Panc1 (cell line): ENCODE measurements at regions not wholly inside any gene's neighbourhood (a gene's known extent, or its start where the extent isn't known, plus 50 kb on each side); places are given as distances from the start of the nearest gene placed in this dataset.
"Not testable (repeated sequence)": the region's sequence is repeated elsewhere in the genome, so short reads cannot be mapped to it uniquely, and the experiment has no call there.

ENCODE experiments used
- ATAC-seq: fragments of 200-7000 bp; cut with Tn5 transposase; 2 replicates; pipeline ENCODE4 v1.9.1; 2020; ENCODE audit warnings: mild to moderate bottlenecking, moderate library complexity
- BruUV-seq: library from RNA; stranded (reverse); fragments of 400-500 nt; replicated peaks from 2 replicates; lab custom pipeline; 2021; lab: Mats Ljungman, UMichigan
- CTCF ChIA-PET: fragments of 300-600 bp; sonication (Branson Sonifier 250); formaldehyde crosslinking; loops from one replicate; lab custom pipeline; 2022; ENCODE audit warnings: antibody characterized with exemption; lab: Charles Lee
- POLR2A ChIA-PET: fragments of 300-600 bp; sonication (Branson Sonifier 250); formaldehyde crosslinking; loops from one replicate; lab custom pipeline; 2022; ENCODE audit warnings: antibody characterized with exemption; lab: Charles Lee
- DNase-seq: peaks from one replicate; pipeline ENCODE4 v3.0.0-alpha.2; 2010; ENCODE audit warnings: low read depth, low spot score
- H3K27ac ChIP-seq: 2 replicates; pipeline ENCODE4 v1.5.1; 2011; ENCODE audit warnings: mild to moderate bottlenecking, low read length, inconsistent platforms
- H3K27me3 ChIP-seq: fragments of 200-500 bp; sonication (Bioruptor generic); 2 replicates; pipeline ENCODE4 v1.6.0; 2014; ENCODE audit warnings: low read length, inconsistent platforms; ENCODE audit not compliant: control insufficient read depth, insufficient read depth
- H3K36me3 ChIP-seq: fragments of 200-500 bp; sonication (Bioruptor generic); 2 replicates; pipeline ENCODE4 v1.5.1; 2014; ENCODE audit warnings: inconsistent platforms, mild to moderate bottlenecking, low read length, moderate library complexity; ENCODE audit not compliant: control insufficient read depth, insufficient read depth
- H3K4me1 ChIP-seq: 2 replicates; pipeline ENCODE4 v1.5.1; 2011; ENCODE audit warnings: inconsistent platforms, mild to moderate bottlenecking, low read length, moderate library complexity; ENCODE audit not compliant: control insufficient read depth, insufficient read depth
- H3K4me3 ChIP-seq, 2 experiments: 2 replicates each; pipeline ENCODE4 v1.5.1; 2011 to 2012; ENCODE audit warnings: low read depth in 2 of 2, low read length in 2 of 2, mild to moderate bottlenecking in 2 of 2, inconsistent platforms in 1 of 2, moderate library complexity in 1 of 2
- H3K9me3 ChIP-seq: fragments of 200-500 bp; sonication (Bioruptor generic); 2 replicates; pipeline ENCODE4 v1.5.1; 2014; ENCODE audit warnings: low read depth, mild to moderate bottlenecking, inconsistent platforms, low read length, moderate library complexity; ENCODE audit not compliant: control insufficient read depth, insufficient read depth
- in situ Hi-C: cut with HindIII; loops from 2 replicates; pipeline ENCODE4 v1.10.0; 2016; ENCODE audit warnings: low sequenced_read_pairs, low pct_unique_long_range_greater_than_20kb
- intact Hi-C: fragments of 100-400 bp; cut with micrococcal nuclease; formaldehyde crosslinking; loops from one replicate; pipeline ENCODE4 v1.10.0; 2022; ENCODE audit not compliant: unreplicated experiment

DNA sequence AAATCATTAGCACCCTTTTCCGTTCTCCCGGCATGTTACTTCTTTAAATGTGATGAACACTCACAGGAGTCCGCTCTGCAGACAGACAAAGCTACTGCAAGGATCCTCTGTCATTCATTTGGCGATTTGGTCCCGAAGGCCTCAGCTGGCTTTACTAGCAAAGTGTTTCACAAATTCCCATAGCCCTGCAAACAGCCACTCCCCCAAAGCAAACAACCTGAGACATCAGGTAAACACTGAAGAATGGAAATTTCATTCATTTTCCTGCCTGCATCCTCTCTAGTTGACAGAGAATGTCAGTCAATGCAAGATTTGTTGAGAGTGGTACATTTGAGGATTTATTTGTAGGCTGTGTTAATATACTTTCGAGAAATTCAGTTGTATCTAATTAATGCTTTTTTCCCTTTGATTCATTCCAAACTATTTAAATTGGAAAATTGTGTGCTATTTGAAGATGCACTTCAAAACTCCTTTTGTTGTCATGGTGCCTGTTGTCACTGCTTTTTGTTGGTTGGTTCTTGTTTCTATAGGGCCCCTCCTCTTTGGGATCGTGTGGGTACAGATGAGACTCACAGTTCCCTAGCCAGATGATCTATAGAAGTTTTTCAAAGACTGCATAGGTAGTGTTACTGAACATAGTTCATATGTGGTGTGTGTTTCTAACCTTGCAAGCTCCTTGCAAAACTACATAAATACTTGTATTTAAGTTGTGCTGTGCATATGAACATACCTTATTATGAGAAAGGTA lies 215.7 kb upstream of the PLGLB2 start:
- H3K9me3 ChIP-seq, BruUV-seq, H3K27ac ChIP-seq, POLR2A ChIA-PET, ATAC-seq, H3K27me3 ChIP-seq, H3K4me1 ChIP-seq, H3K36me3 ChIP-seq, CTCF ChIA-PET, in situ Hi-C loops, intact Hi-C loops, H3K4me3 ChIP-seq, DNase-seq: not testable (repeated sequence)

DNA sequence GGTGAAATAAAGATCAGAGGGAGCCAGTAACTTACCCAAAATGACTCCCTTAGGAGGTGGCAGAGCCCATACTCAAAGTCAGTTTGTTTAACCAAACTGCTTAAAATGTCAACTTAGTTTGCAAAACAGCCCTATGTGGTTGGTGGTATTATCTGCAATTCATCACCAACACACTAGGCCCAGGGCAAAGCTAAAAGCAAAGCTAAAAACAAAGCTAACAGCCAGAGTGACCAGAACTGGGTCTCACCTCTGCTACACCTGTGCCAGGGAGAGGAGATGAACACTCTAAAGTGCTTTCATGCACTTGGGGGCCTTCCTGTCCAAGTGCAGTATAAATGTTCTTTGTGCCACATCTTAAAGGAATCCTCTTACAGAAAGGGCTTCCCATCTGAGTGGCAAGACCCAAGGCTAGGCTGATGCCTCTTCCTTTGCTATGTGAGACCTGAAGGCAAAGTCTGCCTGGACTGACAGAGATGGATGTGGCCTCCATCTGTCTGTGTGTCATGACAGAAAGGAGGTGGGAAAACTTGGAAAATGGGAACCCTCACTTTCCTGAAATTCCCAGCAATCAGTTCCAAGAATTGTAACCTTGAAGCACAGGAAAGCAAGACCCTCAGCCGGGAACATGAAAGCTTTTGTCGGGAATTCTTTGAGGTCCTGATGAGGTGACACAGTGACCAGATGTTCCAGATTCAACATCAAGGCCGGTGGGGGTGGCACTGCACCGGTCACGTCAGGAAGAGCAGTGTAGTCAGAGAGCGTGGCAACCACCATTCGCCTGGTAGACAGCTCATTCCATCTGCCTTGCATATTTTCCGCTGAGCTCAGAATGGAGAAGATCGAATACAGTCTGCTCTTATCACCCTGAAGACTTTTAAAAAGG lies 214.3 kb upstream of the PLGLB2 start:
- H3K4me3 ChIP-seq, DNase-seq, H3K27me3 ChIP-seq, CTCF ChIA-PET, H3K27ac ChIP-seq, ATAC-seq, H3K9me3 ChIP-seq, H3K4me1 ChIP-seq, intact Hi-C loops, in situ Hi-C loops, POLR2A ChIA-PET, H3K36me3 ChIP-seq, BruUV-seq: not testable (repeated sequence)

DNA sequence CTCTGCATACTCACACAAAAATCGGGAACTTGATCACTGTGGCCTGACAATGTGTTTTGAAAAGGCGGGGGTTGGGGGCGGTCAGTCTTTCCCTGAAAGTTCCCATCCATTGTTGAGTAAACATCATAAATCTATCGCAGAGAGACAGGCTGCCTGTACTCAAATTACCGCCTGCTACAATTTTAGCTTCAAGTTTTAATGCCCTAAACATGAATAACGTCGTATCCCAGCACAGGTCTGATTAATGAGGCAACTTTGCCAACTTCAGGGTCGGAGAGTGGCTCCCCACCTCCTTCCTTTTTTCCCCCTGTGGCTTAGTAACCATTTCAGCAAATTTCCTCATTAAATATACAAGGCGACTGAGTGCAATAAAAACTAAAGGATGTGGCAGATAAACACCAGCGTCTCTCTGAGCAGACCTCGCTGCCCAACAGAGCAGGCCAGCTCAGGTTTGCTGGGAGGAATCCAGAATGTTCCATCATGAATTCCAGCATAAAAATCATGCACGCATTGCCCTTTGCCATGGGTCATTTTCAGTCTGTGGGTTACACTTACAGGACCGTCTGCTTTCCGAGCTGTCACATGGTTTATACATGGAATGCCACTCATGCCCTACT lies 213.5 kb upstream of the PLGLB2 start:
- H3K4me3 ChIP-seq, CTCF ChIA-PET, H3K27ac ChIP-seq, intact Hi-C loops, H3K36me3 ChIP-seq, H3K4me1 ChIP-seq, POLR2A ChIA-PET, H3K9me3 ChIP-seq, H3K27me3 ChIP-seq, BruUV-seq, DNase-seq, in situ Hi-C loops, ATAC-seq: not testable (repeated sequence)

DNA sequence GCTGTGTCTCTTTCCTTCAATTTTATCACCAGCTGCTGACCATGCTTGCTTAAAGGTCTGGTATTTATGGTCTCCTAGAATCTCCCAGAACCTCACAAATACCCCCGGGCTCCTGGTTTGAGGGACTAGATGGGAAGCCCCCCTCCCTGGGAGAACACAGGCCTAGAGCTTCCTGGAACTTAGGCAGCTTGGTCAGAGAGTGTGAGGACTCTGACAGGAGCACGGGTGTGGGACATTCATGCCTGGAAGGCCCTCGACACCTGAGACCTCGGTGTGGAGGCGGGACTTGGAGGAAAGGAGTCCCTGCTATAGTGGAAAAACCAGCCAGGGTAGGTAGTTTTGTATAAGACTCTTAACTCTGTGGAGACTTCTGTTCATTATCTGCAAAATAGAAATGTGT lies 211.5 kb upstream of the PLGLB2 start:
- H3K4me3 ChIP-seq, in situ Hi-C loops, BruUV-seq, POLR2A ChIA-PET, ATAC-seq, DNase-seq, H3K27me3 ChIP-seq, H3K27ac ChIP-seq, CTCF ChIA-PET, H3K4me1 ChIP-seq, H3K36me3 ChIP-seq, H3K9me3 ChIP-seq, intact Hi-C loops: not testable (repeated sequence)

DNA sequence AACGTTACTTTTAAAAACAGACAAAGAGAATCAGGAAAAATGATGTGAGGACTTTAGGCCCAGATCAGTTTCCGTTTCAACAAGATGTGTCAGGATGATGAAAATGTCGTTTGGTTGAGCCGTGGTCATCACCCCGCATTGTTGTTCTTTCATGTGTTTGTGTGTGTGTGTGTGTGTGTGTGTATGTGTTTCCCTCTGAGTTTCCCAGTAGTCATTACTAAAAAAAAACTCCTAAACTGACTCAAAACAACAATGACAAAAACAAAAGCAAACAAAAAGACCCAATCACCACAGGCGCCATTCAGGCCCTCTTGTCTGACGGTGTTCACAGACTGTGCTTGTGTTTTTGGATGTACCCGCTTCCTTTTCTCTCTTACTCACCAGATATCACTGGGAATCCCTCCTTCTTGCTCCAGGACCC lies 210.6 kb upstream of the PLGLB2 start:
- intact Hi-C loops, H3K36me3 ChIP-seq, POLR2A ChIA-PET, H3K27me3 ChIP-seq, H3K27ac ChIP-seq, CTCF ChIA-PET, ATAC-seq, DNase-seq, in situ Hi-C loops, H3K4me3 ChIP-seq, BruUV-seq, H3K4me1 ChIP-seq, H3K9me3 ChIP-seq: not testable (repeated sequence)

DNA sequence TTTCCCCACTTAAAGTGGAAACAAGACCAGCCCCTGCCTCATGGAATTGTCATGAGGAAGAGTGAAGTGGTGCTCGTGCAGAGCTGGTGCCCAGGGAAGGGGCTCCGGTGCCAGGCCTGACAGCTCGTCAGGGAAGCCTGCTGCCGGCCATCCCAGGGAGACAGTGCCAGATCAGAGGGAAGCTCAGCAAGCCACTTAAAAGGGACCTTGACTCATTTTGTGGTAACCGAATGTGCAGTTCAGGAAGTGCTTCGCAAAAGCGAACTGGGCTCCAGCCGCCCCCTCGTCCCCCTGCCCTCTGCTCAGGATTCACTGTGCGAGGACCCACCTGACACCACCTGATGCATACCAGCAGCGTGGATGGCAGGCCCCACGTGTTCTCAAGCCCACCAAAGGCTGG lies 209.6 kb upstream of the PLGLB2 start:
- DNase-seq, H3K9me3 ChIP-seq, H3K4me1 ChIP-seq, in situ Hi-C loops, CTCF ChIA-PET, H3K36me3 ChIP-seq, BruUV-seq, H3K27ac ChIP-seq, H3K27me3 ChIP-seq, intact Hi-C loops, H3K4me3 ChIP-seq, ATAC-seq, POLR2A ChIA-PET: not testable (repeated sequence)
